ENCODE measurements at regions not wholly inside any gene's neighbourhood (a gene's known extent, or its start where the extent isn't known, plus 50 kb on each side); places are given as distances from the start of the nearest gene placed in this dataset.

DNA sequence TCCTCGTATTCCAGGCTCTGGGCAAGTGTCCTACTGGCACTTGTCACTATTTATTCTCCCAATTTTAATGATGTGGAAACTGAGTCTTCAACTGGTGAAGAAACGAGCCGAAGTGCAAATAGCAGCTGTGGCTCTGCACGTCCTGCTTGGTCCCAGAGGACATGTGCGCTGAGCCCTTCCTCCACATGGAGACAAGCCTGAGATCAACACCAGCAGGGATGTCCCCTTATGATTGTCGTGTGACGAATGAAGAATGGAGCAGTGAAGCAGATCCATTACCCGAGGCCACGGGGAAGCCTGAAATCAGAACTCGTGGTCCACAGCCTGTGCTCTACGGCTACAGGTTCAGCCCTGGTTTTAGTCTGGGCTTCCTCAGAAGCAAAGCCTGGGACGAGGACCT lies 61.0 kb downstream of the FOXL1 start:
- TF ChIP-seq, protein P1, sequence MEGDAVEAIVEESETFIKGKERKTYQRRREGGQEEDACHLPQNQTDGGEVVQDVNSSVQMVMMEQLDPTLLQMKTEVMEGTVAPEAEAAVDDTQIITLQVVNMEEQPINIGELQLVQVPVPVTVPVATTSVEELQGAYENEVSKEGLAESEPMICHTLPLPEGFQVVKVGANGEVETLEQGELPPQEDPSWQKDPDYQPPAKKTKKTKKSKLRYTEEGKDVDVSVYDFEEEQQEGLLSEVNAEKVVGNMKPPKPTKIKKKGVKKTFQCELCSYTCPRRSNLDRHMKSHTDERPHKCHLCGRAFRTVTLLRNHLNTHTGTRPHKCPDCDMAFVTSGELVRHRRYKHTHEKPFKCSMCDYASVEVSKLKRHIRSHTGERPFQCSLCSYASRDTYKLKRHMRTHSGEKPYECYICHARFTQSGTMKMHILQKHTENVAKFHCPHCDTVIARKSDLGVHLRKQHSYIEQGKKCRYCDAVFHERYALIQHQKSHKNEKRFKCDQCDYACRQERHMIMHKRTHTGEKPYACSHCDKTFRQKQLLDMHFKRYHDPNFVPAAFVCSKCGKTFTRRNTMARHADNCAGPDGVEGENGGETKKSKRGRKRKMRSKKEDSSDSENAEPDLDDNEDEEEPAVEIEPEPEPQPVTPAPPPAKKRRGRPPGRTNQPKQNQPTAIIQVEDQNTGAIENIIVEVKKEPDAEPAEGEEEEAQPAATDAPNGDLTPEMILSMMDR (IDR thresholded peaks at IDR 0.05; ENCODE audit: low read depth, low read length) = no peak
- H3K4me3 ChIP-seq (ENCODE audit: low read depth, low read length) = no peak overlapping the region

DNA sequence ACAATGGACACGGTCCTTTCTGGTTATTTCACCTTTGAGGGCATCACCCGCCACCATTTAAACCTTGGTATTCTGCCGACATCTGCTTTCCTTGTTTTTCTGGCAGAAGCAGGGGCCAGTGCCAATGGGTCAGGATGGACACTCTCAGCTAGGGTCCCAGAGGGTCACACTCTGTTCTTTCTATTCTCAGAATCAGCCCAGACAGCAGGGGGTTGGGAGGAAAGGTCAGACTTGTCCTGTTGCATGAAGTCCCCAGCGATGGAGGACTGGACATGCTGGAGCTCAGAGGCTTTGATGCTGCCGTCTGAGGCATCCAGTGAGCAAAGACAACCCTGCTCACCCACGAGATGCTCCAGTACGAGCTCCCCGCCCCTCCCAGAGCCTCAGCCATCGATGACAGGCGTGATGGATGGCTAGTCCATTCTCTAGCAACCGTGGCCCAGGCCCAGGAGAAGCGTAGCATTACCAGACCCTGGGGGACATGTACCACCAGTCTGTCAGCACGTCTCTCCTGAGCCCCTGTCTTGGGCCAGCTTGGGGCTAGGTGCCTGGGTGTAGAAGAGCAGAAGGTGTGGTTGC lies 62.0 kb downstream of the FOXL1 start:
- no peak overlapping the region for H3K4me3 ChIP-seq (ENCODE audit: low read depth, low read length)
- TF ChIP-seq, protein P1 (IDR thresholded peaks at IDR 0.05; ENCODE audit: low read depth, low read length) = no peak

DNA sequence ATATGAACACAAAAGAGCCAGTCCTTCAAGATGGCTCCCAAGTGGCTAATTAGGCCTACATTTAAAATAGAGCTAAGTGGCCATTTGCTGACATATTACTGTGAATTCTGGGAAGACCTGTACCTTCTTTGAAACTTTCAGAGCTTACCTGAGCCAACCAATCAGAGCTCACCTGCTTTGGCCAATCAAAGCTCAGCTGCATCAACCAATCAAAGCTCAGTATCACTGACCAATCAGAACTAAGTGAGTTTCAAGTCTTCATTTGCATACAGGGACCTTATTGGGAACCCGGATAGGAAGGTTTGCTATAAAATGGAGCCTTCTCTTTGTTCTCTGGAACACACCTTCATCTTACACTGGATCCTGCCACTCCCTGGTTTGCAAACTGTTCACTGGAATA lies 63.7 kb downstream of the FOXL1 start:
- TF ChIP-seq, protein P1 (IDR thresholded peaks at IDR 0.05; ENCODE audit: low read depth, low read length) = no peak
- H3K4me3 ChIP-seq (ENCODE audit: low read depth, low read length) = no peak overlapping the region

DNA sequence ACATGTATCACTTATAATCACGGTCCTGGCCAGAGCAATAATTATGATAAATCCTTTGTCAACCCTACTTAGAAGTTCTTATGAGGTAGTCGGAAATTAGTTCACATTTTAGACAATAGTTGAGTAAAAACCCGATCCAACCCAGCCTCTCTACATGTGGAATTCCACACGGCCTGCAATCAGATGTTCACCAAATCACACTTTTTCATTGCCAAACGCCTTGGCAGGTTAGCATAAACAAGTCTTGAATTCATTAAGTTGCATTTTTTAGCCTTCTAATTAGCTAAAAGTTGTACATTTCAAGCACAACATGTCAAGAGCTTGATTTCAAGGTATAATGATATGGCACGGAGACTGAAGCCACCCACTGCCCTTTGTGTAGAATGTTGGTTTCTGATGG lies 65.3 kb downstream of the FOXL1 start:
- TF ChIP-seq, protein P1 (IDR thresholded peaks at IDR 0.05; ENCODE audit: low read depth, low read length) = no peak
- no peak overlapping the region for H3K4me3 ChIP-seq (ENCODE audit: low read depth, low read length)

DNA sequence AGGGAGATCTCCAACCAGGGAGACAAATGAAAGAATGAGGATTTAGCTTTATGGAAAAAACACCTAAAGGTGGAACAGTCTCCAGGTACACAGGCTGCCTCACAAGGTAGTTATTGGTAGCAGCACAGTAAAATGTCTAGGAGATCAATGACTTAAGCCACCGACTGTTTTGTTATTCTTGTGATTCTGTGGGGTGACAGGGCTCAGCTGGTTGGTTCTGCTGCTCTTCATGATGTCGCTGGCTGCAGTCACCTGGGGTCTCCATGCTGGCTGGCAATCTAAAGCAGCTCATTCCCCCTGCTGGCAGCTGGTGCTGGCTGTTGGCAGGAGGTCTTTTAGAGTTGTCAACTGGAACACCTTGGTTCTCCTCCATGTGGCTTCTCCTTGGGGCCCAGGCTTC lies 69.2 kb downstream of the FOXL1 start:
- TF ChIP-seq, protein P1 (IDR thresholded peaks at IDR 0.05; ENCODE audit: low read depth, low read length) = no peak
- no peak overlapping the region for H3K4me3 ChIP-seq (ENCODE audit: low read depth, low read length)

DNA sequence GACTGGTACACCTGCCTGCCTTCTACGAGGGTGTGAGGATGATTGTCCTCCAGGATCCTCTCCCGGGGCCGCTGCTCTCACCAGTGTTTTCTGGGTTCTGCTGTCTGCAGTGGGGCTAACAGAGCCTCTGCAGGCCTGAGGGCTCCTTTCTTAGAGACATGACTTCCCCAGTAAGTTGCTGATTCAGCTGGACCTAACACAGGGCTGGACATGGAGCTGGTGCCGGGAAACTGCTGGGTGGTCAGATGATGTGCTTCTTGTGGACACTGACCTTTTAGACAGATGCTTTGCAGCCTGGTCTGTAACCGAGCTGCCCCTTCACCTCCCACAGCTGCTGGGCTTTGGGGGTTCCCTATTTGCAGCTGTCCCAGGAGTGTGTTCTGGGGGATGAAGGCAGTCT lies 71.5 kb downstream of the FOXL1 start:
- H3K4me3 ChIP-seq (ENCODE audit: low read depth, low read length) = no peak overlapping the region
- TF ChIP-seq, protein P1 (IDR thresholded peaks at IDR 0.05; ENCODE audit: low read depth, low read length) = no peak

DNA sequence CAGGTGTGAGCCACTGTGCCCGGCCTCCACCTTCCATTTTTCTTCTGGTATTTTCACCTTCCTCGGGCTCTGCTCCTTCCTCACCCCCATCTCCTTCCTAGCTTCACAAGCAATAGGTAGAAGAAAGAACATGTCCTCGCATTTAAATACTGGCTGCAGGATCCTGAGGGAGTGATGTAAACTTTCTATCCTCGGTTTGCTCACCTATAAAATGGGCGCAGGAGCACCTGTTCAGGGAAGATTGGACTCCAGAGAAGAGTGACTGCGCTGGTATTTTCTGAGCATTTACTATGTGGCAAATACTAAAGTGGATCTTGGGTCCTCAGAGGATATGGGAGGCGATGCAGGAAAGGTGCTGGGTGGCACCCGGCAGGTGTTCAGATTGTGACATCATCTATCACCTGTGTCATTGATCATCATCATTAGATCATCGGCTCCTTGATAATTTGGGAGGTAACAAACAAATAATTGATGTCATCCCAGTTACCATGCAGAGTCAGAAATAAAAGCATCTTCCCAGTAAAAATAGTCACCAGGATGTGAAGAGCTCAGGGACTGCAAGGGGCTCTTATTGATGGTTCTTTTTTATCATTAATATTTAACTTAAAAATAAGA lies 72.8 kb downstream of the FOXL1 start:
- TF ChIP-seq, protein P1 (IDR thresholded peaks at IDR 0.05; ENCODE audit: low read depth, low read length) = no peak
- no peak overlapping the region for H3K4me3 ChIP-seq (ENCODE audit: low read depth, low read length)
